ENCODE measurements at regions not wholly inside any gene's neighbourhood (a gene's known extent, or its start where the extent isn't known, plus 50 kb on each side); places are given as distances from the start of the nearest gene placed in this dataset.

DNA sequence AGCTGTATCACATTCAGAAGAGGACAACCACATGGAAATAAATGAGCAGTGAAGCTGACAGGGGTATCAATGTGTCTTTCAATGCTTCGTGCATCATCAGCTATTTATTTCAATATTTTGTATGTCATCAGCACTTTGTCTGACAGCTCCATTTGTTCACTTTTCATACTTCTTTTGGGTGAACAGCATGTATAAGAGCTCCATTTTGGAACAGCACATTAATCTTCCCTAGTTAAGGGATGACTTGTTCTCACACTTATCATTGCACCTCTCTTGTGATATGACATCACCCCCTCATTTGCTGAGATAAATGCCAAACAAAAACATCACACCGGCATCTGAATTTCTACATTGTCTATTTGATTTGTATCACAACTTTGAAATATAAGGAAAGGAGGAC, 190.6 kb upstream of the SAMSN1 start:
- no peaks in the 10 kb centered on the region for H3K9me3 Mint-ChIP-seq
- H3K27me3 Mint-ChIP-seq (ENCODE audit: low read depth): no peaks in the 10 kb centered on the region
- TF ChIP-seq, protein P1, sequence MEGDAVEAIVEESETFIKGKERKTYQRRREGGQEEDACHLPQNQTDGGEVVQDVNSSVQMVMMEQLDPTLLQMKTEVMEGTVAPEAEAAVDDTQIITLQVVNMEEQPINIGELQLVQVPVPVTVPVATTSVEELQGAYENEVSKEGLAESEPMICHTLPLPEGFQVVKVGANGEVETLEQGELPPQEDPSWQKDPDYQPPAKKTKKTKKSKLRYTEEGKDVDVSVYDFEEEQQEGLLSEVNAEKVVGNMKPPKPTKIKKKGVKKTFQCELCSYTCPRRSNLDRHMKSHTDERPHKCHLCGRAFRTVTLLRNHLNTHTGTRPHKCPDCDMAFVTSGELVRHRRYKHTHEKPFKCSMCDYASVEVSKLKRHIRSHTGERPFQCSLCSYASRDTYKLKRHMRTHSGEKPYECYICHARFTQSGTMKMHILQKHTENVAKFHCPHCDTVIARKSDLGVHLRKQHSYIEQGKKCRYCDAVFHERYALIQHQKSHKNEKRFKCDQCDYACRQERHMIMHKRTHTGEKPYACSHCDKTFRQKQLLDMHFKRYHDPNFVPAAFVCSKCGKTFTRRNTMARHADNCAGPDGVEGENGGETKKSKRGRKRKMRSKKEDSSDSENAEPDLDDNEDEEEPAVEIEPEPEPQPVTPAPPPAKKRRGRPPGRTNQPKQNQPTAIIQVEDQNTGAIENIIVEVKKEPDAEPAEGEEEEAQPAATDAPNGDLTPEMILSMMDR (IDR thresholded peaks at IDR 0.05; ENCODE audit: unreplicated experiment): no peak
- H3K4me3 Mint-ChIP-seq: no peak overlapping the region
- no peaks in the 10 kb centered on the region for H3K36me3 Mint-ChIP-seq
- no peak overlapping the region for H3K27ac Mint-ChIP-seq
- DNase-seq (ENCODE audit: low spot score in 2 of 2, unreplicated experiment in 2 of 2): no peak
- H3K4me1 Mint-ChIP-seq: peaks cover 10% of the 10 kb centered on the region

DNA sequence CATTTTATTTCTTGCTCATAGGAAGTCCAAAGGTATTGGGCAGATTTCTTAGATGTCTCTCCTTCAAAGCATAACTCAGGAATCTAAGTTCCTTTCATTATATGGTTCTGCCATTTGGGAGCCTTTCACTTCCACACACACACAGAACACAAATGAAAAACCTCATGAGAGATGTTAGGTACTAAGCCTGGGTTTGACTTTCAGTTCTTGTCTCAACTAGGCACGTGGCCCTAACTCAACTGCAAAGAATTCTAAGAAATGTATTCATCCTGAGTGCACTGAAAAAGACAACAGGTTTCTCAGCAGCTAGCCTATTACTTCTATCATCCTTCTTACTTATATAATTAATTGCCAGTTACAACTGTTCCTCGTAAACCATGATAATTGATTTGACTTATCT, 190.0 kb upstream of the SAMSN1 start:
- Mint-ChIP-seq H3K27me3 (ENCODE audit: low read depth) (no peaks in the 10 kb centered on the region), H3K4me1 (peaks cover 7% of the 10 kb centered on the region), H3K4me3 (no peak overlapping the region), H3K36me3 (no peaks in the 10 kb centered on the region), H3K9me3 (no peaks in the 10 kb centered on the region), H3K27ac (no peak overlapping the region)
- TF ChIP-seq, protein P1 (IDR thresholded peaks at IDR 0.05; ENCODE audit: unreplicated experiment): no peak
- DNase-seq (ENCODE audit: low spot score in 2 of 2, unreplicated experiment in 2 of 2): no peak

DNA sequence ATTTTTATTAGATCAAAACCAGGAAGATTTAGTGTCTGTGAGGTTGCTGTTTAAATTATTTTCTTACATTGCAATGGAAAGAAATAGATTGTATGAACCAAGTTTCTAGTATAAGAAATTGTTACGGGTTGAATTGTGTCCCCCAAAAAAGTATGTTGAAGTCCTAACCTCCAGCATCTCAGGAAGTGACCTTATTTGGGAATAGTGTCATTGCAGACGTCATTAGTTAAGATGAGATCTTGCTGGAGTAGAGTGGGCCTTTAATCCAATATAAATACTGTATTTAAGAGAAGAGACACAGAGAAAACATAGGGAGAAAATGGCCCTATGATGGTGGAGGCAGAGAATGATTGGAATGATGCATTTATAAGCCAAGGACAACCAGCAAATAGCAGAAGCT, 188.7 kb upstream of the SAMSN1 start:
- DNase-seq (ENCODE audit: low spot score in 2 of 2, unreplicated experiment in 2 of 2): no peak
- Mint-ChIP-seq H3K36me3 (no peaks in the 10 kb centered on the region), H3K4me3 (no peak overlapping the region), H3K27ac (no peak overlapping the region), H3K4me1 (peaks cover 6% of the 10 kb centered on the region), H3K9me3 (no peaks in the 10 kb centered on the region), H3K27me3 (ENCODE audit: low read depth) (no peaks in the 10 kb centered on the region)
- TF ChIP-seq, protein P1 (IDR thresholded peaks at IDR 0.05; ENCODE audit: unreplicated experiment): no peak

DNA sequence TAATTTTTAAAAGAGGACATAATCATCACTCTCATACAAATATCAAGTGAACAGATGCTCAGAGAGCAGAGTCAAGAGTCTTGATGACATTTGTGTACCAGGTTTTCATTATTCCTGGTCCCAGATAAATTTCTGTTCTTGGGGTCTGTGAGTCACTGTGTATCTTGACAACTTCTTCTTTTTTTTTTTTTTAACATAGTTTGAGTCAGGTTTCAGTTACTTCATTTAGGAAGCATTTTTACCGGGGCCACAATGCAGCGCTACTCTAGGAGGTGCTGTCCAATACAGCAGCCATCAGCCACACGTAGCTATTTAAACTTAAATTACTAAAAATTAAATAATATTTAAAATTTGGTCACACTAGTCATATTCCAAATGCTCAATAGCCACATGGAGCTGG, 188.1 kb upstream of the SAMSN1 start:
- TF ChIP-seq, protein P1 (IDR thresholded peaks at IDR 0.05; ENCODE audit: unreplicated experiment): no peak
- Mint-ChIP-seq H3K4me1 (peaks cover 6% of the 10 kb centered on the region), H3K36me3 (no peaks in the 10 kb centered on the region), H3K27ac (no peak overlapping the region), H3K27me3 (ENCODE audit: low read depth) (no peaks in the 10 kb centered on the region), H3K9me3 (no peaks in the 10 kb centered on the region), H3K4me3 (no peak overlapping the region)
- DNase-seq (ENCODE audit: low spot score in 2 of 2, unreplicated experiment in 2 of 2): no peak

DNA sequence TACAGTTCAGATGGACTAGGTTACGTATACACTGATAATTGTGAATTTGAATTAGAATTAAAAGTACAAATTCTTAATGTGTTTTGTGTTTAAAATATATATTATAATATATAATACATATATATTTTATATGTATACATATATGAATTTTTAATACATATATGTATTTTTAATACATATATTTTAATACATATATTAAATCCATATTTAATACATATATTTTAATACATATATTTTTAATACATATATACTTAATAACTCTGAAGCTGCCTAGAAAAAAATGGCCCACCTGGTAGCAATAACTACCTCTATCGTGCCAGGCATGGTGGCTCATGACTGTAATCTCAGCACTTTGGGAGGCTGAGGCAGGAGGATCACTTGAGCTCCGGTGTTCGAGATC, 179.1 kb upstream of the SAMSN1 start:
- no peak for DNase-seq (ENCODE audit: low spot score in 2 of 2, unreplicated experiment in 2 of 2)
- no peaks in the 10 kb centered on the region for H3K4me1 Mint-ChIP-seq

More for the DNA sequence above, 179.1 kb upstream of the SAMSN1 start:
- H3K36me3 Mint-ChIP-seq: no peaks in the 10 kb centered on the region
- H3K9me3 Mint-ChIP-seq: no peaks in the 10 kb centered on the region
- no peak overlapping the region for H3K27ac Mint-ChIP-seq
- H3K4me3 Mint-ChIP-seq: no peak overlapping the region
- TF ChIP-seq, protein P1 (IDR thresholded peaks at IDR 0.05; ENCODE audit: unreplicated experiment): no peak
- H3K27me3 Mint-ChIP-seq (ENCODE audit: low read depth): no peaks in the 10 kb centered on the region

All from mesothelial cell of epicardium (in vitro differentiated cells).